ENCODE measurements at regions not wholly inside any gene's neighbourhood (a gene's known extent, or its start where the extent isn't known, plus 50 kb on each side); places are given as distances from the start of the nearest gene placed in this dataset.
"Not testable (repeated sequence)": the region's sequence is repeated elsewhere in the genome, so short reads cannot be mapped to it uniquely, and the experiment has no call there.

GRCh38 chr3:72027728-72028127 is 242.8 kb upstream of the PROK2 start:
- TF ChIP-seq POLR2A, CTCF (IDR thresholded peaks at IDR 0.05): not testable (repeated sequence)

Measured in transverse colon (tissue), 3 donors.